ENCODE measurements at regions not wholly inside any gene's neighbourhood (a gene's known extent, or its start where the extent isn't known, plus 50 kb on each side); places are given as distances from the start of the nearest gene placed in this dataset.

- H4K20me1 ChIP-seq (ENCODE audit: control insufficient read depth, insufficient read depth), result no peaks in the 10 kb centered on the region
- 2% methylated on average over 3 of the region's 3 CpGs for WGBS (ENCODE audit: insufficient coverage, insufficient replicate concordance, low lambda C conversion rate, missing lambda C conversion rate)
- ChIA-PET CTCF (no interaction called here), POLR2A (no interaction called here), SMC1A (ENCODE audit: uncharacterized antibody, unreplicated experiment) (no interaction called here), RAD21 (ENCODE audit: unreplicated experiment) (no interaction called here)
- H3K4me3 ChIP-seq, result no peak overlapping the region
- H3K27ac ChIP-seq (ENCODE audit: control insufficient read depth, insufficient read depth), result no peak overlapping the region
- H3K36me3 ChIP-seq (ENCODE audit: control insufficient read depth in 2 of 2, insufficient read depth in 2 of 2, low read length in 1 of 2), result no peaks in the 10 kb centered on the region
- no peaks in the 10 kb centered on the region for H3K9me3 ChIP-seq (replicated peaks; ENCODE audit: control insufficient read depth, insufficient read depth, low read length)
- intact Hi-C loops (cut with micrococcal nuclease; ENCODE audit: unreplicated experiment), result no loop called here
- DNase-seq (ENCODE audit: low read depth, low spot score), result no peak
- H3K9ac ChIP-seq (ENCODE audit: control insufficient read depth, insufficient read depth, low read length), result no peak overlapping the region
- H3K27me3 ChIP-seq (replicated peaks in 1 of 2; ENCODE audit: control insufficient read depth in 2 of 2, insufficient read depth in 2 of 2, low read length in 1 of 2), result no peaks in the 10 kb centered on the region
- H2AFZ ChIP-seq (ENCODE audit: control insufficient read depth, low read depth, low read length), result no peak overlapping the region
- no peak overlapping the region for H3K4me2 ChIP-seq (ENCODE audit: control insufficient read depth, insufficient read depth)
- BruUV-seq (replicated peaks), result no TSS peak
- no peaks in the 10 kb centered on the region for H3K79me2 ChIP-seq (ENCODE audit: control insufficient read depth, insufficient read depth, low read length)
- no peak for TF ChIP-seq ATF2 (IDR thresholded peaks at IDR 0.05; ENCODE audit: low read length)
- no peak for TF ChIP-seq NR2C2 (IDR thresholded peaks at IDR 0.05; ENCODE audit: borderline replicate concordance, control insufficient read depth, insufficient read length, low read depth)
- TF ChIP-seq BCL3 (IDR thresholded peaks at IDR 0.05; ENCODE audit: borderline replicate concordance, insufficient read depth, low read depth, low read length, poor library complexity, severe bottlenecking), result no peak
- no peak for TF ChIP-seq ZZZ3 (IDR thresholded peaks at IDR 0.05; ENCODE audit: control insufficient read depth, insufficient read length, low read depth)
- TF ChIP-seq NR2F1 (conservative IDR thresholded peaks at IDR 0.05), result no peak
- TF ChIP-seq MAX (IDR thresholded peaks at IDR 0.05; ENCODE audit: low read depth, low read length), result no peak
- no peak for TF ChIP-seq JUNB (IDR thresholded peaks at IDR 0.05)
- no peak for TF ChIP-seq BRCA1 (IDR thresholded peaks at IDR 0.05; ENCODE audit: low read depth, low read length)
- no peak for TF ChIP-seq SUZ12 (IDR thresholded peaks at IDR 0.05; ENCODE audit: unreplicated experiment)
- no peak for TF ChIP-seq SIX5 (IDR thresholded peaks at IDR 0.05; ENCODE audit: low read depth, low read length, severe bottlenecking)
- TF ChIP-seq KLF5 (IDR thresholded peaks at IDR 0.05; ENCODE audit: partially characterized antibody), result no peak
- no peak for TF ChIP-seq ZNF592 (IDR thresholded peaks at IDR 0.05)
- TF ChIP-seq RAD21 (IDR thresholded peaks at IDR 0.05; ENCODE audit: insufficient read depth, low read depth, low read length), result no peak
- TF ChIP-seq SIN3A (IDR thresholded peaks at IDR 0.05; ENCODE audit: low read depth, low read length), result no peak
- no peak for TF ChIP-seq TARDBP (IDR thresholded peaks at IDR 0.05; ENCODE audit: borderline replicate concordance)
- no peak for TF ChIP-seq RBBP5 (conservative IDR thresholded peaks at IDR 0.05)
- no peak for TF ChIP-seq RFX5 (IDR thresholded peaks at IDR 0.05; ENCODE audit: low read depth, low read length)
- no peak for ATAC-seq
- in situ Hi-C loops (cut with MboI), result no loop called here
- no peak for FAIRE-seq
- no peaks in the 10 kb centered on the region for H3K4me1 ChIP-seq (ENCODE audit: control insufficient read depth, insufficient read depth, low read length)
Observed at GRCh38 chr2:133993160-133993559, 260.7 kb upstream of the MGAT5 start.

Data from GM12878 (cell line).